H9 (cell line): ENCODE measurements at regions not wholly inside any gene's neighbourhood (a gene's known extent, or its start where the extent isn't known, plus 50 kb on each side); places are given as distances from the start of the nearest gene placed in this dataset.
"Not testable (repeated sequence)": the region's sequence is repeated elsewhere in the genome, so short reads cannot be mapped to it uniquely, and the experiment has no call there.

ENCODE experiments used
- DNase-seq: peaks from one replicate; pipeline ENCODE4 v3.0.0-alpha.2; 2017
- H2AFZ ChIP-seq: one replicate; pipeline ENCODE4 v1.6.1; 2013; ENCODE audit warnings: mild to moderate bottlenecking, low read length, control low read depth, moderate library complexity
- H2AK5ac ChIP-seq: 2 replicates; pipeline ENCODE4 v1.6.1; 2013; ENCODE audit warnings: low read length, control low read depth, mixed read lengths; ENCODE audit not compliant: insufficient read length
- H2BK120ac ChIP-seq: one replicate; pipeline ENCODE4 v1.6.1; 2013; ENCODE audit warnings: low read depth, mild to moderate bottlenecking, low read length, control low read depth, inconsistent platforms; ENCODE audit not compliant: poor library complexity, severe bottlenecking
- H2BK12ac ChIP-seq: 2 replicates; pipeline ENCODE4 v1.6.1; 2013; ENCODE audit warnings: low read length, control low read depth, mixed read lengths, low read depth; ENCODE audit not compliant: insufficient read length
- H2BK15ac ChIP-seq: 2 replicates; pipeline ENCODE4 v1.6.1; 2013; ENCODE audit warnings: low read depth, low read length, control low read depth
- H2BK20ac ChIP-seq: one replicate; pipeline ENCODE4 v1.6.1; 2013; ENCODE audit warnings: low read depth, mild to moderate bottlenecking, low read length, control low read depth, inconsistent platforms; ENCODE audit not compliant: poor library complexity, severe bottlenecking
- H2BK5ac ChIP-seq: 2 replicates; pipeline ENCODE4 v1.6.1; 2013; ENCODE audit warnings: low read length, control low read depth, mixed read lengths; ENCODE audit not compliant: insufficient read length
- H3K14ac ChIP-seq: 2 replicates; pipeline ENCODE4 v1.6.1; 2013; ENCODE audit warnings: low read length, control low read depth; ENCODE audit not compliant: insufficient read depth
- H3K18ac ChIP-seq: 2 replicates; pipeline ENCODE4 v1.6.1; 2013; ENCODE audit warnings: low read depth, mild to moderate bottlenecking, mixed read lengths, low read length, control low read depth; ENCODE audit not compliant: insufficient read length
- H3K23ac ChIP-seq: 2 replicates; pipeline ENCODE4 v1.6.1; 2013; ENCODE audit warnings: low read length, control low read depth, mixed read lengths, low read depth; ENCODE audit not compliant: insufficient read length
- H3K23me2 ChIP-seq: 2 replicates; pipeline ENCODE4 v1.6.1; 2013; ENCODE audit warnings: low read depth, mild to moderate bottlenecking, mixed read lengths, low read length, control low read depth; ENCODE audit not compliant: insufficient read length, poor library complexity, severe bottlenecking
- H3K27ac ChIP-seq: 2 replicates; pipeline ENCODE4 v1.5.1; 2013; ENCODE audit warnings: low read length, control low read depth, mixed read lengths, low read depth; ENCODE audit not compliant: insufficient read length
- H3K27me3 ChIP-seq: 2 replicates; pipeline ENCODE4 v1.6.1; 2013; ENCODE audit warnings: low read length, control low read depth, inconsistent platforms; ENCODE audit not compliant: insufficient read depth
- H3K4ac ChIP-seq: 2 replicates; pipeline ENCODE4 v1.6.1; 2013; ENCODE audit warnings: low read depth, mild to moderate bottlenecking, control low read depth, inconsistent platforms, low read length, moderate library complexity
- H3K4me1 ChIP-seq: 2 replicates; pipeline ENCODE4 v1.6.1; 2013; ENCODE audit warnings: low read length, control low read depth, inconsistent platforms; ENCODE audit not compliant: insufficient read depth
- H3K4me2 ChIP-seq: 2 replicates; pipeline ENCODE4 v1.6.1; 2013; ENCODE audit warnings: low read length, control low read depth, mixed read lengths; ENCODE audit not compliant: insufficient read length, insufficient read depth
- H3K56ac ChIP-seq: 2 replicates; pipeline ENCODE4 v1.6.1; 2013; ENCODE audit warnings: low read depth, mild to moderate bottlenecking, mixed read lengths, low read length, control low read depth; ENCODE audit not compliant: insufficient read length
- H3K79me1 ChIP-seq: 2 replicates; pipeline ENCODE4 v1.6.1; 2013; ENCODE audit warnings: low read depth, mild to moderate bottlenecking, moderate library complexity, low read length, control low read depth, inconsistent platforms; ENCODE audit not compliant: insufficient read depth, poor library complexity, severe bottlenecking
- H3K79me2 ChIP-seq: 2 replicates; pipeline ENCODE4 v1.6.1; 2013; ENCODE audit warnings: low read length, control low read depth, inconsistent platforms; ENCODE audit not compliant: insufficient read depth
- H3K9ac ChIP-seq: 2 replicates; pipeline ENCODE4 v1.6.1; 2013; ENCODE audit warnings: low read length, control low read depth, mixed read lengths; ENCODE audit not compliant: insufficient read length; ENCODE audit errors: extremely low read depth
- H3K9me3 ChIP-seq: one replicate; pipeline ENCODE4 v1.6.1; 2013; ENCODE audit warnings: low read depth, low read length, inconsistent platforms; ENCODE audit not compliant: control insufficient read depth
- H3T11ph ChIP-seq: one replicate; pipeline ENCODE4 v1.6.1; 2013; ENCODE audit warnings: mild to moderate bottlenecking, low read length, control low read depth, inconsistent platforms
- H4K20me1 ChIP-seq: one replicate; pipeline ENCODE4 v1.6.1; 2013; ENCODE audit not compliant: control insufficient read depth, insufficient read length, insufficient read depth
- H4K5ac ChIP-seq: 2 replicates; pipeline ENCODE4 v1.6.1; 2013; ENCODE audit warnings: low read depth, mild to moderate bottlenecking, mixed read lengths, low read length, control low read depth; ENCODE audit not compliant: insufficient read length
- H4K8ac ChIP-seq: replicated peaks from 2 replicates; pipeline ENCODE4 v1.6.1; 2013; ENCODE audit warnings: low read length, control low read depth, mixed read lengths, low read depth; ENCODE audit not compliant: insufficient read length
- H4K91ac ChIP-seq: 2 replicates; pipeline ENCODE4 v1.6.1; 2013; ENCODE audit warnings: low read depth, mild to moderate bottlenecking, moderate library complexity, mixed read lengths, low read length, control low read depth; ENCODE audit not compliant: insufficient read length
- H3K27ac Mint-ChIP-seq, 3 experiments: 2 replicates in 2 of 3; 3 replicates in 1 of 3; pipeline ENCODE4 v1.8.0; 2020 to 2021; ENCODE audit warnings: mixed read lengths in 3 of 3, mild to moderate bottlenecking in 1 of 3, moderate library complexity in 1 of 3
- H3K27me3 Mint-ChIP-seq: 2 replicates; pipeline ENCODE4 v1.8.0; 2021; ENCODE audit warnings: low read depth, mild to moderate bottlenecking, moderate library complexity, mixed read lengths
- H3K36me3 Mint-ChIP-seq, 3 experiments: 2 replicates in 2 of 3; 3 replicates in 1 of 3; pipeline ENCODE4 v1.8.0; 2020 to 2021; ENCODE audit warnings: low read depth in 3 of 3, mixed read lengths in 3 of 3; ENCODE audit not compliant: insufficient read depth in 1 of 3
- H3K4me1 Mint-ChIP-seq, 2 experiments: 2 replicates each; pipeline ENCODE4 v1.8.0; 2020; ENCODE audit warnings: mixed read lengths in 2 of 2
- H3K4me3 Mint-ChIP-seq, 2 experiments: 2 replicates in 1 of 2; 3 replicates in 1 of 2; pipeline ENCODE4 v1.8.0; 2020 to 2021; ENCODE audit warnings: mild to moderate bottlenecking in 2 of 2, mixed read lengths in 2 of 2, moderate library complexity in 1 of 2
- H3K9me3 Mint-ChIP-seq, 2 experiments: 2 replicates in 1 of 2; 3 replicates in 1 of 2; pipeline ENCODE4 v1.8.0; 2020; ENCODE audit warnings: mild to moderate bottlenecking in 2 of 2, mixed read lengths in 2 of 2, moderate library complexity in 1 of 2
- CTCF ChIP-seq: fragments of 200-600 bp; sonication (generic); conservative IDR thresholded peaks from 3 replicates; pipeline ENCODE4 v1.8.0; 2021; ENCODE audit warnings: antibody characterized with exemption, mild to moderate bottlenecking
- WGBS: extraction: QIAGEN DNeasy Blood & Tissue Kit; methylation state at CpG from one replicate; pipeline ENCODE4 v1.1.7; 2013; ENCODE audit warnings: missing lambda C conversion rate, low lambda C conversion rate, mixed read lengths; ENCODE audit not compliant: insufficient read length; ENCODE audit errors: extremely low coverage; 5-methylcytosine and 5-hydroxymethylcytosine counted together

- H4K5ac ChIP-seq, result no peak overlapping the region
- H3K14ac ChIP-seq, result no peak overlapping the region
- Mint-ChIP-seq H3K27ac (no peak overlapping the region), H3K27me3 (peaks cover 2% of the 10 kb centered on the region), H3K4me3 (no peak overlapping the region), H3K36me3 (peaks cover 12 to 54% (median 15%) of the 10 kb centered on the region in 3 experiments; a peak in 6 of 7 replicates), H3K4me1 (peaks cover 5 to 14% of the 10 kb centered on the region in 2 experiments), H3K9me3 (peaks cover 48 to 49% of the 10 kb centered on the region in 2 experiments)
- H4K8ac ChIP-seq, result no peak overlapping the region
- H3K4ac ChIP-seq, result no peak overlapping the region
- DNase-seq, result no peak
- H2BK5ac ChIP-seq, result no peak overlapping the region
- H3K4me2 ChIP-seq, result no peak overlapping the region
- H3K9ac ChIP-seq, result no peak overlapping the region
- no peak overlapping the region for H3K23ac ChIP-seq
- no peak overlapping the region for H3T11ph ChIP-seq
- H4K20me1 ChIP-seq, result no peaks in the 10 kb centered on the region
- no peak overlapping the region for H2BK120ac ChIP-seq
- no peak overlapping the region for H2AK5ac ChIP-seq
- no peaks in the 10 kb centered on the region for H3K9me3 ChIP-seq
- no peak overlapping the region for H3K56ac ChIP-seq
- H3K18ac ChIP-seq, result no peak overlapping the region
- no peaks in the 10 kb centered on the region for H3K27me3 ChIP-seq
- H3K79me1 ChIP-seq, result no peaks in the 10 kb centered on the region
- no peak overlapping the region for H4K91ac ChIP-seq
- H3K79me2 ChIP-seq, result no peaks in the 10 kb centered on the region
- H3K27ac ChIP-seq, result no peak overlapping the region
- TF ChIP-seq CTCF, result no peak
- no peaks in the 10 kb centered on the region; the same call in 1 of the 2 replicates for H3K4me1 ChIP-seq
- H3K23me2 ChIP-seq, result no peaks in the 10 kb centered on the region
- H2BK20ac ChIP-seq, result no peak overlapping the region
- no peak overlapping the region for H2BK12ac ChIP-seq
- no peak overlapping the region for H2BK15ac ChIP-seq
- H2AFZ ChIP-seq, result no peak overlapping the region
Measured at GRCh38 chr17:74141612-74142011, 61.9 kb upstream of the RPL38 start.

- not testable (repeated sequence) for H3K27ac Mint-ChIP-seq, H3K27me3 ChIP-seq, H3K56ac ChIP-seq, H2BK120ac ChIP-seq, H3K23ac ChIP-seq, H3K79me1 ChIP-seq, H4K8ac ChIP-seq, H3K4me2 ChIP-seq, H2BK20ac ChIP-seq, H3K9ac ChIP-seq, H3K9me3 ChIP-seq, H2AK5ac ChIP-seq, H2BK5ac ChIP-seq, H3K4me1 ChIP-seq, H2BK15ac ChIP-seq, H3K4ac ChIP-seq, H3K27ac ChIP-seq, H3K14ac ChIP-seq, H3T11ph ChIP-seq, H3K27me3 Mint-ChIP-seq, H3K23me2 ChIP-seq, H2AFZ ChIP-seq, H3K79me2 ChIP-seq, H2BK12ac ChIP-seq, H3K4me3 Mint-ChIP-seq, H4K91ac ChIP-seq, H4K5ac ChIP-seq, H3K18ac ChIP-seq, DNase-seq, H4K20me1 ChIP-seq
- WGBS, result no CpG with 5 or more reads among the region's 4 CpGs
- H3K9me3 Mint-ChIP-seq, result peaks cover 43 to 48% of the 10 kb centered on the region in 2 experiments
- peaks cover 5 to 17% of the 10 kb centered on the region in 2 experiments for H3K4me1 Mint-ChIP-seq
- peaks cover 12 to 52% (median 15%) of the 10 kb centered on the region in 3 experiments; a peak in 6 of 7 replicates for H3K36me3 Mint-ChIP-seq
Measured at GRCh38 chr17:74143318-74143717, 60.2 kb upstream of the RPL38 start.
